PC-3 (cell line): ENCODE measurements at regions not wholly inside any gene's neighbourhood (a gene's known extent, or its start where the extent isn't known, plus 50 kb on each side); places are given as distances from the start of the nearest gene placed in this dataset.

Experiments used
- EZH2 ChIP-seq: fragments of 300-600 bp; sonication (generic); IDR thresholded peaks from one replicate; pipeline ENCODE4 v1.6.1; 2017; ENCODE audit warnings: antibody characterized with exemption, mild to moderate bottlenecking, low read length; ENCODE audit not compliant: unreplicated experiment
- EZH2phosphoT487 ChIP-seq: fragments of 300-600 bp; sonication (generic); IDR thresholded peaks from 2 replicates; pipeline ENCODE4 v1.6.1; 2018; ENCODE audit warnings: mild to moderate bottlenecking, antibody characterized with exemption, low read length, borderline replicate concordance
- TF ChIP-seq, protein P1 (sequence below): fragments of 300-600 bp; sonication (generic); conservative IDR thresholded peaks from 2 replicates; pipeline ENCODE4 v1.5.1; 2017; ENCODE audit warnings: antibody characterized with exemption, low read depth, mild to moderate bottlenecking, low read length

DNA sequence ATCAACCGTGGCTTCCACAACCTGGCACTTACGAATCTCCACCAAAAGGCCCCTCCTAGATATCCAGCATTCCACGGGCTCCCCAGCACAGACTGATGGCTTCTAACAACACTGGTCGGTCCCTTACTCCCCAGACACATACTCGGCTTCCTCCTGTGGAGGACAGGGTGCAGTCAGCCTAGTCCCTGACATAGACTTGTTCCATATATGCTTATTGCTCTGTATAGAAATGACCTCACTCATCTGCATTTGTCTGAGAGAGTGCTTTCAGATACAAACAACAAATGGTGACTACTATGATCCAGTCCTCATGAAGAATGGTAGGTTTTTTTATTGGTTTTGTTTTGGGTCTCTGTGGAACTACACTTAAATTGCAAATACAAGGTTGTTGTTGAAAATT is 72.4 kb downstream of the TMEM215 start:
- TF ChIP-seq, protein P1, sequence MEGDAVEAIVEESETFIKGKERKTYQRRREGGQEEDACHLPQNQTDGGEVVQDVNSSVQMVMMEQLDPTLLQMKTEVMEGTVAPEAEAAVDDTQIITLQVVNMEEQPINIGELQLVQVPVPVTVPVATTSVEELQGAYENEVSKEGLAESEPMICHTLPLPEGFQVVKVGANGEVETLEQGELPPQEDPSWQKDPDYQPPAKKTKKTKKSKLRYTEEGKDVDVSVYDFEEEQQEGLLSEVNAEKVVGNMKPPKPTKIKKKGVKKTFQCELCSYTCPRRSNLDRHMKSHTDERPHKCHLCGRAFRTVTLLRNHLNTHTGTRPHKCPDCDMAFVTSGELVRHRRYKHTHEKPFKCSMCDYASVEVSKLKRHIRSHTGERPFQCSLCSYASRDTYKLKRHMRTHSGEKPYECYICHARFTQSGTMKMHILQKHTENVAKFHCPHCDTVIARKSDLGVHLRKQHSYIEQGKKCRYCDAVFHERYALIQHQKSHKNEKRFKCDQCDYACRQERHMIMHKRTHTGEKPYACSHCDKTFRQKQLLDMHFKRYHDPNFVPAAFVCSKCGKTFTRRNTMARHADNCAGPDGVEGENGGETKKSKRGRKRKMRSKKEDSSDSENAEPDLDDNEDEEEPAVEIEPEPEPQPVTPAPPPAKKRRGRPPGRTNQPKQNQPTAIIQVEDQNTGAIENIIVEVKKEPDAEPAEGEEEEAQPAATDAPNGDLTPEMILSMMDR: no peak
- TF ChIP-seq EZH2phosphoT487 (no peak), EZH2 (no peak)
